HFF-Myc (cell line): ENCODE measurements at regions not wholly inside any gene's neighbourhood (a gene's known extent, or its start where the extent isn't known, plus 50 kb on each side); places are given as distances from the start of the nearest gene placed in this dataset.

Source experiments
- DNase-seq: peaks from one replicate; pipeline ENCODE4 v3.0.0-alpha.2; 2011; ENCODE audit warnings: low read depth; ENCODE audit errors: extremely low read depth
- H3K4me3 ChIP-seq: replicated peaks from 2 replicates; pipeline ENCODE4 v1.5.1; 2011; ENCODE audit warnings: low read depth, mild to moderate bottlenecking, control low read depth, low read length
- TF ChIP-seq, protein P1 (sequence below): IDR thresholded peaks from 2 replicates; pipeline ENCODE4 v1.5.1; 2012; ENCODE audit warnings: mild to moderate bottlenecking, low read depth, low read length, control low read depth; ENCODE audit errors: missing control alignments

GRCh38 chr4:125482822-125483221, 168.1 kb downstream of the FAT4 start:
- H3K4me3 ChIP-seq = no peak overlapping the region
- no peak for DNase-seq
- TF ChIP-seq, protein P1, sequence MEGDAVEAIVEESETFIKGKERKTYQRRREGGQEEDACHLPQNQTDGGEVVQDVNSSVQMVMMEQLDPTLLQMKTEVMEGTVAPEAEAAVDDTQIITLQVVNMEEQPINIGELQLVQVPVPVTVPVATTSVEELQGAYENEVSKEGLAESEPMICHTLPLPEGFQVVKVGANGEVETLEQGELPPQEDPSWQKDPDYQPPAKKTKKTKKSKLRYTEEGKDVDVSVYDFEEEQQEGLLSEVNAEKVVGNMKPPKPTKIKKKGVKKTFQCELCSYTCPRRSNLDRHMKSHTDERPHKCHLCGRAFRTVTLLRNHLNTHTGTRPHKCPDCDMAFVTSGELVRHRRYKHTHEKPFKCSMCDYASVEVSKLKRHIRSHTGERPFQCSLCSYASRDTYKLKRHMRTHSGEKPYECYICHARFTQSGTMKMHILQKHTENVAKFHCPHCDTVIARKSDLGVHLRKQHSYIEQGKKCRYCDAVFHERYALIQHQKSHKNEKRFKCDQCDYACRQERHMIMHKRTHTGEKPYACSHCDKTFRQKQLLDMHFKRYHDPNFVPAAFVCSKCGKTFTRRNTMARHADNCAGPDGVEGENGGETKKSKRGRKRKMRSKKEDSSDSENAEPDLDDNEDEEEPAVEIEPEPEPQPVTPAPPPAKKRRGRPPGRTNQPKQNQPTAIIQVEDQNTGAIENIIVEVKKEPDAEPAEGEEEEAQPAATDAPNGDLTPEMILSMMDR = no peak

GRCh38 chr4:125483278-125483677, 168.5 kb downstream of the FAT4 start:
- DNase-seq = no peak
- H3K4me3 ChIP-seq = no peak overlapping the region
- TF ChIP-seq, protein P1 = no peak

- no peak overlapping the region for H3K4me3 ChIP-seq
- TF ChIP-seq, protein P1 = no peak
- no peak for DNase-seq
These were observed 170.2 kb downstream of the FAT4 start for GRCh38 chr4:125484912-125485311.

GRCh38 chr4:125486351-125486750, 171.6 kb downstream of the FAT4 start:
- DNase-seq = no peak
- TF ChIP-seq, protein P1 = no peak
- H3K4me3 ChIP-seq = no peak overlapping the region

DNA sequence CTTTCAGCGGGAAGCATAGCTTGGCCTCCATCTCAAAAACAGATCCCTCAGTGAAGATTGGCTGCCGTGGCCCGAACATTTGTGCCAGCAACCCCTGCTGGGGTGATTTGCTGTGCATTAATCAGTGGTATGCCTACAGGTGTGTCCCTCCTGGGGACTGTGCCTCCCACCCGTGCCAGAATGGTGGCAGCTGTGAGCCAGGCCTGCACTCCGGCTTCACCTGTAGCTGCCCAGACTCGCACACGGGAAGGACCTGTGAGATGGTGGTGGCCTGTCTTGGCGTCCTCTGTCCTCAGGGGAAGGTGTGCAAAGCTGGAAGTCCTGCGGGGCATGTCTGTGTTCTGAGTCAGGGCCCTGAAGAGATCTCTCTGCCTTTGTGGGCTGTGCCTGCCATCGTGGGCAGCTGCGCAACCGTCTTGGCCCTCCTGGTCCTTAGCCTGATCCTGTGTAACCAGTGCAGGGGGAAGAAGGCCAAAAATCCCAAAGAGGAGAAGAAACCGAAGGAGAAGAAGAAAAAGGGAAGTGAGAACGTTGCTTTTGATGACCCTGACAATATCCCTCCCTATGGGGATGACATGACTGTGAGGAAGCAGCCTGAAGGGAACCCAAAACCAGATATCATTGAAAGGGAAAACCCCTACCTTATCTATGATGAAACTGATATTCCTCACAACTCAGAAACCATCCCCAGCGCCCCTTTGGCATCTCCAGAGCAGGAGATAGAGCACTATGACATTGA, 175.4 kb downstream of the FAT4 start:
- TF ChIP-seq, protein P1 = no peak
- H3K4me3 ChIP-seq = no peak overlapping the region
- no peak for DNase-seq

- H3K4me3 ChIP-seq = no peak overlapping the region
- TF ChIP-seq, protein P1 = no peak
- no peak for DNase-seq
These were observed 178.2 kb downstream of the FAT4 start for GRCh38 chr4:125492957-125493356.

- TF ChIP-seq, protein P1 = no peak
These were observed 183.1 kb downstream of the FAT4 start for GRCh38 chr4:125497861-125498260.

More at GRCh38 chr4:125497861-125498260, 183.1 kb downstream of the FAT4 start:
- DNase-seq = no peak
- H3K4me3 ChIP-seq = no peak overlapping the region
